Activated naive CD4-positive, alpha-beta T cell treated with anti-CD3 and anti-CD28 coated beads, Interleukin-2, amount 50 U/mL, for 24 hours (primary cell): ENCODE measurements at regions not wholly inside any gene's neighbourhood (a gene's known extent, or its start where the extent isn't known, plus 50 kb on each side); places are given as distances from the start of the nearest gene placed in this dataset.

Experiments
- H3K27ac Mint-ChIP-seq: one replicate; pipeline ENCODE4 v1.8.0; 2021; ENCODE audit warnings: mild to moderate bottlenecking, mixed read lengths
- H3K27me3 Mint-ChIP-seq: one replicate; pipeline ENCODE4 v1.8.0; 2021; ENCODE audit warnings: mixed read lengths
- H3K36me3 Mint-ChIP-seq: one replicate; pipeline ENCODE4 v1.8.0; 2021; ENCODE audit warnings: mixed read lengths
- H3K4me1 Mint-ChIP-seq: one replicate; pipeline ENCODE4 v1.8.0; 2021; ENCODE audit warnings: mixed read lengths
- H3K4me3 Mint-ChIP-seq: one replicate; pipeline ENCODE4 v1.8.0; 2021; ENCODE audit warnings: mild to moderate bottlenecking, mixed read lengths
- H3K9me3 Mint-ChIP-seq: one replicate; pipeline ENCODE4 v1.8.0; 2021; ENCODE audit warnings: mixed read lengths

GRCh38 chr2:67839242-67839641 is 223.6 kb downstream of the C1D start:
- H3K4me3 Mint-ChIP-seq: no peak overlapping the region
- H3K9me3 Mint-ChIP-seq: no peaks in the 10 kb centered on the region

GRCh38 chr2:67839668-67840067 is 223.1 kb downstream of the C1D start:
- no peaks in the 10 kb centered on the region for H3K36me3 Mint-ChIP-seq
- H3K4me3 Mint-ChIP-seq: no peak overlapping the region
- no peak overlapping the region for H3K27ac Mint-ChIP-seq
- H3K9me3 Mint-ChIP-seq: no peaks in the 10 kb centered on the region
- H3K27me3 Mint-ChIP-seq: peaks cover 6% of the 10 kb centered on the region
- no peaks in the 10 kb centered on the region for H3K4me1 Mint-ChIP-seq

More at GRCh38 chr2:67839242-67839641, 223.6 kb downstream of the C1D start:
- Mint-ChIP-seq H3K27me3 (peaks cover 6% of the 10 kb centered on the region), H3K4me1 (no peaks in the 10 kb centered on the region), H3K27ac (no peak overlapping the region), H3K36me3 (no peaks in the 10 kb centered on the region)

DNA sequence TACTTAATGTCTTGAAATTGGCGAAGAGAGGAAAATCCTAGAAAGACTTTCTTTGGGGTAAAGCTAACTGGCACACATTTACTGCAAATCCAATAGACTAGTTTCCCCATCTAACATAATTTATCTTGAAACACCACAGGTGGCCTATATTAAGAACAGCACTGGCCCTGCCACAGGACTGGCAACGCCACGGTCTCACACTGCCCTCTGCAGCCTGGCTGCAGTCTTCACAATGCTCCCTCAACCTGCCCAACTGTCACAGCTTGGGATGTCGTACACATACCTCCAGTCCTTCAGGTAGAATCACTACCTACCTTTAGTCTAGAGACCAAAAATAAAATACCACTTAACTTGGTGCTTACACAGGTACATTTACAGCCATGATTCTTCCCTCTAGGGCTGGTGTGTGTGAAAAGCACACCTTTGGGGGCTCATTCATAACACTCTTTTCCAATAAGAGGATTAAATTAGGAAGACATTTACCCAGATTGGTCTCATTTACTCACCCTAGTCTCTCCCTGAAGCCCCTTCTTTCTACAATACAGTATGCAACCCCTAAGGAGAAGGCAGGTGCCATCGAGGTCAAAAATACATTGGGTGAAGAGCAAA is 222.2 kb downstream of the C1D start:
- Mint-ChIP-seq H3K36me3 (no peaks in the 10 kb centered on the region), H3K27ac (no peak overlapping the region), H3K4me1 (no peaks in the 10 kb centered on the region), H3K9me3 (no peaks in the 10 kb centered on the region), H3K4me3 (no peak overlapping the region), H3K27me3 (peaks cover 8% of the 10 kb centered on the region)

DNA sequence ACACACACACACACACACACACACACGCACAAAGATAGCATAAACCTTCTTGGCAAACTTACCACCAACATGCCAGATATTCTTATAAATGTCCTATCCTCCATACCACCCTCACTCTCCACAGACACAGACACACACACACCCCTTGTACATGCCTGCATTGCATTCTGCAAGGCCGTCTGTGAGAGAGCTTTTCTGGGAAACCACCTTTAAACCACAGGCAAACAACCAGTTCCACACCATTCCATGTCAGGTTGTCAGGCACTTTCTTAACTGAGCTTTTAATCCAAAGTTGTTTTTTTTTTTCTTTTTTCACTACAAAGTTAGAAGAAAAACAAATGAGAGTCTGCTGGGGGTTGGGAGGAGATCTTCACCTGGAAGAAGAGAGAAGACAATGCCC is 221.1 kb downstream of the C1D start:
- no peaks in the 10 kb centered on the region for H3K4me1 Mint-ChIP-seq
- H3K4me3 Mint-ChIP-seq: no peak overlapping the region
- no peaks in the 10 kb centered on the region for H3K36me3 Mint-ChIP-seq
- H3K27me3 Mint-ChIP-seq: peaks cover 8% of the 10 kb centered on the region
- H3K27ac Mint-ChIP-seq: no peak overlapping the region
- no peaks in the 10 kb centered on the region for H3K9me3 Mint-ChIP-seq

DNA sequence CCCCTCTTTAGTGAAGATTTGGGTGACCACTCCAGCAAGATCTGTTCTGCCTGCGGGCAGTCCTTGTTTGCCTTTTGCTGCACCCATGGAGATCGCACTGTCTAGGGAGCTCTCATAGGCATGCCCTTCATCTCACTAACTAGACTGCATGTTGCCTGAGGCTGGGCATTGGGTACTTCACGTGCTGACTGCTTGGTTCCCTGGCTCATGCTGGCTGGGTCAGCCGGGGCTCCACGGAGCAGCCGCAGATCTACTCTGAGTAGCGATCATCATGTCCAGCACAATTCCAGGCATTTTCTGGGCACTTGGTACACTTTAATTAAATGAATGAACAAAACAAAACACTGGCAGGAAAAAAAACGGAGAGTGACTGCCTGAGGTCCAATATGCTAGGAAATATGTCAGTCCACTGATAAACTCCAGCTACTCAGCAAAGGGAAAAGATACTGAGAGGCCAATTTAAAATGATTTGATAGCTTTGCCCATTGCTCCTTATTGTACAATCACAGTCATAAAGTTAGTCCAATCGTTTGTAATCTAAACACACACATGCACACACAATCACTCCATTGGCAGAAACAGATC is 220.3 kb downstream of the C1D start:
- Mint-ChIP-seq H3K27me3 (peaks cover 8% of the 10 kb centered on the region), H3K9me3 (no peaks in the 10 kb centered on the region), H3K4me1 (no peaks in the 10 kb centered on the region), H3K27ac (no peak overlapping the region), H3K36me3 (no peaks in the 10 kb centered on the region), H3K4me3 (no peak overlapping the region)

- Mint-ChIP-seq H3K4me1 (no peaks in the 10 kb centered on the region), H3K4me3 (no peak overlapping the region), H3K9me3 (no peaks in the 10 kb centered on the region), H3K36me3 (no peaks in the 10 kb centered on the region), H3K27me3 (peaks cover 14% of the 10 kb centered on the region), H3K27ac (no peak overlapping the region)
Measured at GRCh38 chr2:67844024-67844540, 218.7 kb downstream of the C1D start.

DNA sequence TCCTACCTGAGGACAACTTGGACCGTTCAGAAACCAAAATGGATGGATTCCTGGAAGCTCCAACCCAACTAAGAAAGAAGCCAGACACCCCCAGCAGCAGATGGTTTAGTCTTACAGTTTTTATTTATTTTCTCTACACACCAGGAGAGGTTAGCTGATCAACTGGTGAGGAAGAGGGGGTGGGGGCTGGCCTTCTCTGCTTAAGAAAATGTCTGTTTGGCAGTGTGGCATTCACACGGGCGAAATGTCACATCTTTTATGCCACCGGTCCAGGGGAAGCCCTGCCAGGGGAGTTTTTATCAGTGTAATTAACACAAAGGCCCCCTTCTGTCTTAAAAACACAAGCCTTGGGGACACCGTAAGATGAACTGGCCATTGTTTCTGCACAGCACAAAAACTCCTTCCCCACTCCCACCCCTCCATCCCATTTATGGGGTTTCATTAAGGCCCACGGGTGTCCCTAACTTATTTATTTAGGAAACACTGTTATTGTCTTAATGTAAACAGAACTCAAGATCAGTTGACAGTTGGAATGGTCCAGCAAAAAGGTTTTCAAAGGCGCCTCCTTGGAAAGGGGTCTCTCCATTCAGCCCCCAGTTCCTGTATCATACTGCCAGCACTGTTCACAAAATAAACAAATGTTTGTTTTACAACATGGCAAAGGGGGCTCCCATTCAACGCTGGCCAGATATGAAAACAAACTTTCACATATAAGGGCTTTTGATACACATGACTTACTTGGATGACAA is 217.0 kb downstream of the C1D start:
- no peaks in the 10 kb centered on the region for H3K9me3 Mint-ChIP-seq
- H3K4me3 Mint-ChIP-seq: no peak overlapping the region
- peaks cover 15% of the 10 kb centered on the region for H3K27me3 Mint-ChIP-seq
- H3K27ac Mint-ChIP-seq: no peak overlapping the region
- H3K36me3 Mint-ChIP-seq: no peaks in the 10 kb centered on the region
- H3K4me1 Mint-ChIP-seq: no peaks in the 10 kb centered on the region

- Mint-ChIP-seq H3K4me1 (no peaks in the 10 kb centered on the region), H3K27me3 (peaks cover 21% of the 10 kb centered on the region), H3K36me3 (no peaks in the 10 kb centered on the region), H3K4me3 (no peak overlapping the region), H3K9me3 (no peaks in the 10 kb centered on the region), H3K27ac (no peak overlapping the region)
Measured at GRCh38 chr2:67846370-67847070, 216.3 kb downstream of the C1D start.

DNA sequence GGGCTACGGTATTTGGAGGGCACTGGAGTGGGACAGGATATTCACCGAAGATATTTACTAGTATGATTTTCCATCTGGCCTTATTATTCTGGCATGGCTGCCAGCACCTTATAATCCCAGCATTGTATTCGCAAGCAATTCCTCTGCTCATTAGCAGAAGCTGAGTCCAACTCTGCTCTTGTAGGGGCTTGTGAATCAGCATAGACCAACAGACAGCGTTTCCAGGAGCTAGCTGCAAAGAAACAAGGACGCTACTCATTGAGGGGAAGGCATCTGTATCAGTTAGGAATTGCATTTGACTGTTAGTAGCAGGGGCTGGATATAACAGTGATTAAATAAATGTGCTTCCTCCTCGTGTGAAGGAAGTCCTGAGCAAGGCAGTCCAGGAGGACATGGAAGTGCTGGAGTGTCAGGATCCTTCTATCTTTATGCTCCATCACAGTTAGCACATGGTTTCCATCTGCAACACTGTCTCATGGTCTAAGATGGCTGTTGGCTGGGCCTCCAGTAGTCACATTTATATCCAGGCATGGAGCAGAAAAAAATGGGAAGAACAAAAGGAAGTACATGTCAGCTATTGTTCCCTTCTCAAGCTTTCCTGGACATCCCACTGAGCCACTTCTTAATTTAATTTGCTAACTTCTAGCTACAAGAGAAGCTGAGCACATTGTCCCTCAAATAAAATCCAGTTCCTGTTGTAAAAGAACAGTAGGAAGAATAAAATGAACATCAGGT is 214.1 kb downstream of the C1D start:
- no peak overlapping the region for H3K27ac Mint-ChIP-seq
- H3K4me1 Mint-ChIP-seq: no peaks in the 10 kb centered on the region
- H3K4me3 Mint-ChIP-seq: no peak overlapping the region
- H3K36me3 Mint-ChIP-seq: no peaks in the 10 kb centered on the region
- peaks cover 17% of the 10 kb centered on the region for H3K27me3 Mint-ChIP-seq
- H3K9me3 Mint-ChIP-seq: no peaks in the 10 kb centered on the region

DNA sequence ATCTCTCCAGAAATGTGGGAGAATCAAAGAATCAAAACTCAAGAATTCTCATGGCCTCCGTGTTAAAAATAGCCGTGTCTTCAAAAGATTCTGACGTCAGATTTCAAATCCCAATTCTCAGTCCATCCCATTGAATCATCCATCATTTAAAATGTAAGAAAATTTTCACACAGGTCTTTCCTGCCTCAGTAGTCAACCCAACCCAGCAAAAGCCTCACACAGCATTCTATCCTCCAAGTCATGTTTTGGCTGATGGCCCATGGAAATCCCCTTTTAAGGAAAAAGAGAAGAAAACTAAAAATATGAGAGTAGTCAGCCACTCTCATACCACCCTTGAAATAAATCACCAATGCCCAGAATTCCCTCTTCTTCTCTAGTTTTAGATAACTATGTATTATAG is 211.8 kb downstream of the C1D start:
- Mint-ChIP-seq H3K36me3 (no peaks in the 10 kb centered on the region), H3K27ac (no peak overlapping the region), H3K4me3 (no peak overlapping the region), H3K27me3 (peaks cover 15% of the 10 kb centered on the region), H3K4me1 (no peaks in the 10 kb centered on the region), H3K9me3 (no peaks in the 10 kb centered on the region)

DNA sequence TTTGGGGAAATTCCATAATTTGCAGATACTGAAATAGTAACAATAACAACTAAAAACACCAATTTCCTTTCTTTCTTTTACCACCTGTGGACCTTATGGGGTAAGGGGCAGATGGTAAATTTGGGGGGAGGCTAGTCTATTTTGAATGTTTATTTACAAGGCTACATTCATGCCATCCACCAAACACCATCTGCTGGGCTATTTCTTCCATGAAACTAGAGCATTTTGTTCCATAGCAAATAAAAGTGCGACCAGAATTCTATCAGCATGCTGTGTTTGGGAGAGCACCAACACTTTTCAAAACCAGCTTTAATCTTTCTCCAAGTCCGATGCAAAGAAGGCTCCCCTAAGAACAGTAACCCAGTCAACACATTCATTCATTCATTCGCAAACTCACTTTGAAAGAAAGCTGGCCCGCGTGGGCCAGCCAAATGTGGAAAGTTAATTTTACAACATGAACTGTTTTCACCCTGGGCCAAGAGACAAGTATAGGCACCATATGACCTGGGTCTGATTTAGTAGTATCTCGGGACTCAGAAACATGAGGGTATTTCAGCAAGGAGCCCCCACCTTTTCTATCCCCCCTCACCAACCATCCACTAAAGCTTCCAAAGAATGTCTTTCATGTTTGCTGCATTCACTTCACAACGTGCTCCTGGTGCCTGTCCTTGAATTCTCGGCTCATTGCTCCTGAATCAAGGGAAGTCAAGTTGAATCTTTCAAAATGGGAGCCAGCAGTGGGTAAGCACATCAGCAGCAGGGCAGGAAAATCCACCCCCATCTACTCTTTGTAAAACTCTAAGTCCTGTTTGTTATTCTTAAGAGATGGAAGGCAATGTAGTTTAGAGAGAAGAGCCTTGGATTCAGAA is 210.6 kb downstream of the C1D start:
- peaks cover 15% of the 10 kb centered on the region for H3K27me3 Mint-ChIP-seq
- H3K9me3 Mint-ChIP-seq: no peaks in the 10 kb centered on the region
- no peak overlapping the region for H3K27ac Mint-ChIP-seq
- no peak overlapping the region for H3K4me3 Mint-ChIP-seq
- no peaks in the 10 kb centered on the region for H3K4me1 Mint-ChIP-seq
- H3K36me3 Mint-ChIP-seq: no peaks in the 10 kb centered on the region

DNA sequence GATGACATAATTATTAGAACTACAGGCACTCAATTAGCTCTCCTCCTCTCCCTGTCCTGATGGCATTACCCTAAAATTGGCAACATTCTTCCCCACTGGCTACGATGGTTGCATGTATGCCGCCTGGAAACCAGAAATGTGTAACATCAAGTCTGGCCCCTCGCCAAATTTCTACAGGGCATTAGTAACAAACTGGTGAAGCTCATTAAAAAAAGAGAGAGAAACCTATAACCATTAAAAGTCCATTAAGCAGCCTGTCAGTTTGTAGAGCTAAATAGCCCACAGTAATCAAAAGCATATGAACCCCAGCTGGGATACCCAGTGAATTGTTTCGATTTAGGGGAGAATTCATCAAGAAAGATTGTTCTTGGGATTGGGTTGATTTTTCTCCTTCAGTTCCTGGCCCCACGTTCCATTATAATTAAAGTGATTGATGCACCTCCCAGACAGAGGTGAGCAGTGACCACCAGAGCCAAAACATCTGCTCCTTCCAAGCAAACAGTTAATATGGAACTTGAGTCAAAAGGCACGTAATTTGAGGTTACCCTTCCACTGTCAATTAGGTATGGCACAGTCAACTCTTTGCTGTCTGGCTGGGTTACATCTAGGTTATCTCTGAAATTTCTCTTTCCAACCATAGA is 208.6 kb downstream of the C1D start:
- H3K4me1 Mint-ChIP-seq: no peaks in the 10 kb centered on the region

DNA sequence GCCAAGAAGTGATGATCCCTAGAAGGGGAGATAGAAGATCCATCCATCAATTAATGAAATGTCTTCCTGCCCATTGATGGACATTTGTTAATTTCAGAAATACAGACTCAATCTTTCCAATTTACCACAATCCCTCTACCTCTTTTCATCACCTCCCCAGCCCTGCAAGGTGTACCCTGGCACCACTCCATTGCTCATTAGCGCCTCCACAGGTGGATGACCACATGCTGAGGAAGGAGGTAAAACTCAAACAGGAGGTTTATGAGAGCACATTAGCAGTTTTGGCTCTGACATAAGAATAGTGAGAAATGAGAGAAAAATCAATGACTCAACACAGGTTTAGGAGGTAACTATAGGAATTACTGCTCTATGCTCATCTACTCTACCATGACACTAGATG is 208.0 kb downstream of the C1D start:
- no peaks in the 10 kb centered on the region for H3K36me3 Mint-ChIP-seq
- H3K27ac Mint-ChIP-seq: no peak overlapping the region
- peaks cover 9% of the 10 kb centered on the region for H3K27me3 Mint-ChIP-seq
- no peaks in the 10 kb centered on the region for H3K9me3 Mint-ChIP-seq
- no peaks in the 10 kb centered on the region for H3K4me1 Mint-ChIP-seq
- H3K4me3 Mint-ChIP-seq: no peak overlapping the region

More for the DNA sequence above, 208.6 kb downstream of the C1D start:
- Mint-ChIP-seq H3K4me3 (no peak overlapping the region), H3K36me3 (no peaks in the 10 kb centered on the region), H3K9me3 (no peaks in the 10 kb centered on the region), H3K27ac (no peak overlapping the region), H3K27me3 (peaks cover 9% of the 10 kb centered on the region)

GRCh38 chr2:67856866-67857265 is 205.9 kb downstream of the C1D start:
- Mint-ChIP-seq H3K4me1 (no peaks in the 10 kb centered on the region), H3K27ac (no peak overlapping the region), H3K36me3 (no peaks in the 10 kb centered on the region), H3K27me3 (peaks cover 2% of the 10 kb centered on the region), H3K9me3 (no peaks in the 10 kb centered on the region), H3K4me3 (no peak overlapping the region)
